NCI-H1694 (cell line): ENCODE measurements at regions not wholly inside any gene's neighbourhood (a gene's known extent, or its start where the extent isn't known, plus 50 kb on each side); places are given as distances from the start of the nearest gene placed in this dataset.
A peak's percentile ranks its signal among the peaks of the same experiment; 100 is the strongest.

Experiments used
- DNase-seq: peaks from one replicate; lab custom pipeline; 2025; lab: John Stamatoyannopoulos, UW

GRCh38 chr2:217273851-217274250, 414.0 kb upstream of the TNP1 start:
- no peak for DNase-seq

GRCh38 chr2:217273162-217273561, 413.3 kb upstream of the TNP1 start:
- DNase-seq, result no peak

DNA sequence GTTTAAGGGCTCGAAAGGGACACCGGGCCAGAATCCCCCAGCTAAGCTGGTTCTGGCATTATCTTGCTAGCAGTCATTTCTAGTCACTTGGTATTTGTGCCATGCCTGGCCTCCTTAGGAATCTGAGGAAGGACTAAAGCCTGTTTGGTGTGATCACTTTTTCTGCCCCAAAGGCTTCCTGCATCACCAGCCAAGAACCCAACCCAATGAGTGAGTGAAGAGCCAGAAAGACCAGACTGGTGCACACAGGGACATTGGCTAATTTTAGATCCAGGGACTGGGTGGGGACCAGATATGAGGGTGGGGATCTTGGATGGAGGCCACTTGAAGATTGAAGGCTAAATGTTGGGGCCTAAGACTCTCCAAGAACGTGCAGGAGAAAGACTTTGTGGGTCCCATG, 411.9 kb upstream of the TNP1 start:
- DNase-seq, result no peak

- no peak for DNase-seq
These were observed 410.7 kb upstream of the TNP1 start for GRCh38 chr2:217270485-217271121.

DNA sequence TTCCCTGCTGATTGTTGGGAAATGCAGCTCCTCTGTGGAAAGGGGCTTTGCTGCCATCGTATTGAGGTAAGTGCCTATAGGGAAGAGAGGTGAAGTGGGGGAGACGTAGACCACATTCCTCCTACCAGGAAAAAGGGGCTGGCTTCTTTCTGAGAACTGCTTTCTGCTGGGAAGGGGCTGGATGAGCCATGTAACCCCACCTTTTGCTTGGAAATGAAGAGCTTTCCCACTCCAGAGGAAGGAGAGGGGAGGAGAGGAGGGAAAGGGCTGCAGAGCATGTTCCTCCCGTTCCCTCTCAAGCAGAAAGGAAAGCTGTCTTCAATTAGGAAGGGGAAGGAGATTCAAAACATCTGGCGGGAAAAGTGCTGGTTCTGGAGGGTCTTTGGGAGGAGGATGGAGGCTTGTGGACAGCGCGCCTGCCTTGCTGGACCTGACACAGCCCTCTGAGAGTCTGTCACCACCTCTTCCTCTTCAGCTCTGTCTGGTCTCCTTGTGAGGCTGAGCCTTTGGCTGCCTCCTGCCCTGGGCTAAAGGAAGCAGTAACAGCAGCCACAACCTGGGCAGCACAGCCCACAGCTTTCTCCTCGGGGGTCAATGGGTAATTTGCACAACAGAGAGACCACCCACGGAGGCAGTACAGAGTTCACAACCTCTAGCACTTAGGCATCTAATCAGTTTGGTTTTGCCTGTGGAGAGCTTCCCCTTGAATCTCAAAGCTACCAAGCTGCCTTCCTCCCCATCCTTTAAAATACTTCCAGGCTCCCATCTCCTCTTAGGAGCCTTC, 410.0 kb upstream of the TNP1 start:
- no peak for DNase-seq

- no peak for DNase-seq
These were observed 409.1 kb upstream of the TNP1 start for GRCh38 chr2:217268978-217269377.

DNA sequence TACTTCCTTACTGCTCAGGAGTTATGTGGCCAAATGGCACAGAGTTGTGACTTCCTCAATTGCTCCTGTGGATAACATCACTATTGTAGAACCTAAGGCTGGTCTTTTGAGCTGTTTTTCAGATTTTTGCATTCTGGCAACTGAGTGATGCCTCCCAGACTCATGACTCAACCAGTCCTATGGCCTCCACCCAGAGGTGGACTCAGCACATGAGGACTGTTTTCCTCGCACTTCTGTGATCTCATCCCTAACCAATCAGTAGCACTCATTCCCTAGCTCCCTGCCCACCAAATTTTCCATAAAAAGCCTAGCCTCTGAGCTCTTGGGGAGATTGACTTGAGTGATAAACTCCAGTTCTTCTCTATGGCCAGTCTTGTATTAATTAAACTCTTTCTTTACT, 407.9 kb upstream of the TNP1 start:
- no peak for DNase-seq

DNA sequence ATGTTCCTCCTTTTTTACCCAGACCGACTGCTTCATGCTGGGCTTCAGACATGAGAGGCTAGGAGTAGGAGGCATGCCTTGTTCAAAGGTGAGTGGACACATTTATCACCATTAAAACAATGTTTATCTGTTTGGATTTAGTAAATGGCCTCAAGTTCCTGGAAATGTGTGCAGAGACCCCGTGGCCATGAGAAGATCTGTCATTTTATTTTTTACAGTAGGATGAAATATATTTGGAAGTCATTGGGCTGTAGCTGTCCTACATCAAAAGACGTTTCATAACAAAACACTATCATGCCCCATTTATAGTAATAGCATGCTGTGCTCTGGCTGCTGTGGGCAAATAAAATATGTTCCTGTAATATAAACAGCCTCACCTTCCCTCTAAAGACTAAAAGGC, 403.9 kb upstream of the TNP1 start:
- no peak for DNase-seq

GRCh38 chr2:217262911-217263310, 403.0 kb upstream of the TNP1 start:
- DNase-seq, result no peak

DNA sequence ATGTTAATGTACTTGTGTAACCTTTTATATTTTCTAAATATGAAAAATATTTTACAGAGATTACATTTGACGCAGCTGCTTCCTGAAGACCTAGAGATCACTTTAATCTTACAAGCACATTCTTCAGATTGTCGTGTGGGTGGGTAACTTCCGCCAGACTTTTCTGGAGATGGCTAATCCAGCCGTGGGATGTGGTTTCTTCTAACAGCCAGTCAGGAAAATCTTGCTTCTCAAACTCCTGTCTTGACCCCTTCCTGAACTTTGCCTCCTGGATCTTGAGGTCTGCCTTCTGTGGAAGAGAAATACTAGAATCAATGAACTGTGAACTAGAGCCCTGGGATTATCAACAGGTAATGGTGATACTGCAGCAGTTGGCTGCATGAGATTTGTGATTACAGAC, 401.6 kb upstream of the TNP1 start:
- DNase-seq, result no peak

GRCh38 chr2:217260441-217261115, 400.7 kb upstream of the TNP1 start:
- no peak for DNase-seq

- no peak for DNase-seq
These were observed 398.3 kb upstream of the TNP1 start for GRCh38 chr2:217258170-217258569.

- DNase-seq, result no peak
These were observed 396.4 kb upstream of the TNP1 start for GRCh38 chr2:217256251-217256650.

GRCh38 chr2:217254111-217254510, 394.2 kb upstream of the TNP1 start:
- peak; percentile 9 for DNase-seq

- no peak for DNase-seq
These were observed 392.3 kb upstream of the TNP1 start for GRCh38 chr2:217252181-217252580.

GRCh38 chr2:217250013-217250524, 390.2 kb upstream of the TNP1 start:
- no peak for DNase-seq

DNA sequence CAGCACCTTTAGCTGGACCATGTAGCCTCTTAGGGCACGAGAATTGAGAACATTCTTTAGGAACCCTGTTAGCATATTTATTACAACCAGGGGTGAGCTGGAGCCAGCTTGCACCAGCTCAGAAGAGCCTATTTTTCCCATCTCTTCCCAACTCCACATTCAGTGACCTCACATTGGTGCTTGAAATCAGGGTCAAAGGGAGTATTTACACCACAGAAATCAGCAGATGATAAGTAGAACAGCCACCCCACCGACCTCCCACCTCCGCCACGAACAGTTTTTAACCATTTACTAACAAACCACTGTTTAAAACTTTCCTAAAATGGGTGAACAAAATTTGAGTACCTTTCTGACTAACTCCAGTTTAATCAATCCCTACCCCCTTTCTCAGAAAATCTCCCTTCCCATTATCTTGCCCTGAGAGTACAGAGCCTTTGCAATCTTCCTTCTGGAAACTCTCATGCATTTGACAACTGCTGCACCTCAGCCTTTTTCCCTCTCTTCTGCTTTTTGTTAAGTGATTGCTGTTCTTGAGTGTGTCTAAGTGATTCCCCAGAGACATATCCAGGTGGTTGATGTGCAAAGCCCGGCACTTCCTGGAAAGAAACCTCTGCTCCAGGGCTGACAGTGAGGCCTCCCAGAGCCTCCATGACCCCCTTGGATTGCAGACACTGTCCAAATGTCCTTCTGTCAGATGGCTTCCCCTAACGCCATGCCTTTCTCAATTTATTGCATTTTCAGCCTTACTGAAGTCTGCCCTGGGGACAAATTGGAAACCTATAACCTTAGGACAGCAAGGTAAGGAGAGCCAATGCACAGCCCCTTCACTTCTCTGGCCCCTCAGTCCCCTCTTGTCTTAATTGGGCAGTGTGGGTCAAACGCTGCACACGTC, 389.5 kb upstream of the TNP1 start:
- DNase-seq, result no peak

- DNase-seq, result peak; percentile 95
These were observed 388.6 kb upstream of the TNP1 start for GRCh38 chr2:217248312-217248935.

DNA sequence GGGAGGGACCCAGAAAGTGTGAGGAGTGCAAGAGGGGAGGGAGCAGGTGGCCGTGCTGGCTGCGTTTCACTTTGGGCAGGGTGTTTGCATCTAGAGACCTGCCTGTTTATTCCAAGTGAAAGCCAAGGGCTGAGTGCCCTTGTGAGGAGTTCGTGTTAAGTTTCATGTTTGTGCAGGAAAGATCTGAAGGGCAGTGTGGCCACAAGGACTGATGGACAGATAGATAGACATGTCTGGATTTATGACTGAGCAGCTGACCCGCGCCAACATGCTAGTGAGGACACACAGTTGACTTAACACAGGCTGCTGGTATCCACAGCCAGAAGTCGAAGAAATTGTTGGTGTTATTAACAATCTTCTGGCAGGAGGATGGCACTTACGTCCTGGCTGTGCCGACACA, 387.6 kb upstream of the TNP1 start:
- DNase-seq, result no peak

GRCh38 chr2:217246108-217246507, 386.2 kb upstream of the TNP1 start:
- no peak for DNase-seq

- DNase-seq, result no peak
These were observed 385.0 kb upstream of the TNP1 start for GRCh38 chr2:217244815-217245214.

DNA sequence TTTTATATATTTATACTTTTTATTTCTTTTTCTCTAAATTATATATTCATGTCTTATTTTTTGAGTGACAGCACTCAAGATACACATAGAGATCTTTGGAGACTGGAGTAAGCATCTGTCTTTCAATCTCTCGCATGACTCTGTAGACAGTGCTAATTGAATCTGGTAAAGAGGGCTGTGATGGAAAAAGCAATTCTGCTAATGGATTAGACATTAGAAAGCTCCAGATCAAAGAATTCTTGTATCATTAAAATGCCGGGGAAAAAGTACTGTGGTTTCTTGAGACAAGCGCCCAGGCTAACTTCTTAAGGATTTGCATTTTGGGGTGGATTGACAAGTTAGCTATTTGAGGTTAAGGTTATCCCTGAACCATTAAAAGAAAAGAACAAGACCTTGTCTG, 383.1 kb upstream of the TNP1 start:
- DNase-seq, result no peak
